Stimulated activated CD8-positive, alpha-beta memory T cell treated with anti-CD3 and anti-CD28 coated beads, Interleukin-12 subunit alpha, Interleukin-12 subunit beta, amount 100 ng/mL, for 4 hours (primary cell): ENCODE measurements at regions not wholly inside any gene's neighbourhood (a gene's known extent, or its start where the extent isn't known, plus 50 kb on each side); places are given as distances from the start of the nearest gene placed in this dataset.

Experiments used
- DNase-seq: peaks from one replicate; pipeline ENCODE4 v3.0.0-alpha.2; 2020; ENCODE audit warnings: low read depth

DNA sequence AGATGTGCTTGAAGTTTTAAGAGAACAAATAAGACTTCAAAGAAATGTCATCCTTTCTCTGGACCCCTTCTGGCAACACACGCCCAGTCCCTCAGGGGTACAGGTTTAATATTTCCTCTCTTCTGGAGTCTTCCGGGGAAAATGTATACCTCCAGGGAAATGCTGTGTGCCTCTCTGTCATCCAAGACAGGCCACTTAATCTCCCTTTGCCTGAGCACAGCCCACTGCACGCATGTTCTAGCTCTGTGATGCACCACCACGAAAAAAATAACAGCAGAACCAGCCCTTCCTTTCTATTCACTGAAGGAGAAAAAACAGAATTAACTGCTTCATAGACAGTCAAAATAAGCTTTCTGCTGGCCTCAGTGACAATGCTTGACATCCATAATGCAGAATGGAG, 140.1 kb downstream of the RBFOX3 start:
- DNase-seq = no peak

DNA sequence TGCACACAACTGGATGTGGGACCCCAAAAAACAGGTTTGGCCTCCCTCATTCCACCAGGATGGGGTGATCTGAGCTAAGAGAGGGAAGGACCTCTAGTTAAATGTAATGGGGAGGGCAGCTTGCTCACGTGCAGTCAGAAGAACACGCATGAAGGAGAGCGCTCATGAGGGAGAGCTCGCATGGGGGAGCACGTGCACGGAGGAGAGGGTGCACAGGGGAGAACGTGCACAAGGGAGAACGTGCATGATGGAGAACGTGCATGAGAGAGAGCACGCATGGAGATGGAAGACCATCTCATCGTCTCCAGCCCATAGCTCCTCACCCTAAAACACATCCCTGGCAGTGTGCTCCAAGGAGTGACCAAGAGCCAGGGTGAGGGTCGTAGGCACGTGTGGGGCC, 141.2 kb downstream of the RBFOX3 start:
- no peak for DNase-seq

- DNase-seq = no peak
Measured at GRCh38 chr17:79468183-79468944, 142.5 kb downstream of the RBFOX3 start.

- no peak for DNase-seq
Measured at GRCh38 chr17:79466562-79467350, 144.1 kb downstream of the RBFOX3 start.

DNA sequence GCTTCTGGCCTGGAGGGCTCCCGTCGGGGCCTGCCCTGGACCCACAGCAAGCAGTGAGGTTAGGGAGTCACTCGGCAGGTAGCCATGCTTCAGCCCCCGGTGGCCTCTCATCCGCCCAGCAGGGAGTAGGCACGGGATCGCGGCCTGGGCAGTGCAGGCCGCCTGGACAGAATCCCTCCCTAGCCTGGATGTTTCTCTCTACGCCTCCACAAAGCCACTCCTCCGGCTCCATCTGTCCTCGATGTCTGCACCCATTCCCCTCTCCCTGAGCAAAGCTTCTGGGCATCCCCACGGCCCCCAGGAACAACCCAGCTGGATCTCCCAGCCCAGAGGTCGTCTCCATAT, 145.2 kb downstream of the RBFOX3 start:
- DNase-seq = no peak

DNA sequence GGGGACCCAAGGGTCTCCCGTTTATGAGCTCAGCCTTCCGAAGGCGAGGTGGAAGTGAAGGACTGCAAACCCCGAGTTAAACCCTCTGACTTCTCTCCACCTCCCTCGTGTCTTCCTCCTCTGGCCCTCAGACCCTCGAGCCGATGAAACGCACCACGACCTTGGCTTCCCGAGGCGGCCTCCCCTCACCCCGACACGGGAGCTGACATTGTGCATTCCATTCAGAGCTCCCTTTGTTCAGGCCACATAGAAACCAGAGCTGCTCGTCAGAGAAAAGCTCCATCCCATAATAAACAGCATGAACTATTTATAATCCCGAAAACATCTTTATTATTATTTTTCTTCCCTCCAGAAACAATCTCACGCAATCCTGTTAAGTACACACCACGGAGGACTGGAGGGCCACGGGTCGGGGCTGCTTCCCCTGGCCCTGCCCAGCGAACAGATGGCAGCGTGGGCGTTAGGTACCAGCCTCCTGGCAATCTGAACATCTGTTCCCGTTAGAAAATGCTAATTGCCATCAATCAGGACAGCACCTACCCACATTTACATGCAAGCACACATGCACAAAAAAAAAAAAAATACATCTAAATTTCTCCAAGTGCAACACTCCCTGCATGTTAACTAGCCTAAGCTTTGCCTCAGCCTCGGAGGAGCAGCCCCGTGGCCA, 145.7 kb downstream of the RBFOX3 start:
- DNase-seq = no peak

- no peak for DNase-seq
Measured at GRCh38 chr17:79464318-79465010, 146.4 kb downstream of the RBFOX3 start.

DNA sequence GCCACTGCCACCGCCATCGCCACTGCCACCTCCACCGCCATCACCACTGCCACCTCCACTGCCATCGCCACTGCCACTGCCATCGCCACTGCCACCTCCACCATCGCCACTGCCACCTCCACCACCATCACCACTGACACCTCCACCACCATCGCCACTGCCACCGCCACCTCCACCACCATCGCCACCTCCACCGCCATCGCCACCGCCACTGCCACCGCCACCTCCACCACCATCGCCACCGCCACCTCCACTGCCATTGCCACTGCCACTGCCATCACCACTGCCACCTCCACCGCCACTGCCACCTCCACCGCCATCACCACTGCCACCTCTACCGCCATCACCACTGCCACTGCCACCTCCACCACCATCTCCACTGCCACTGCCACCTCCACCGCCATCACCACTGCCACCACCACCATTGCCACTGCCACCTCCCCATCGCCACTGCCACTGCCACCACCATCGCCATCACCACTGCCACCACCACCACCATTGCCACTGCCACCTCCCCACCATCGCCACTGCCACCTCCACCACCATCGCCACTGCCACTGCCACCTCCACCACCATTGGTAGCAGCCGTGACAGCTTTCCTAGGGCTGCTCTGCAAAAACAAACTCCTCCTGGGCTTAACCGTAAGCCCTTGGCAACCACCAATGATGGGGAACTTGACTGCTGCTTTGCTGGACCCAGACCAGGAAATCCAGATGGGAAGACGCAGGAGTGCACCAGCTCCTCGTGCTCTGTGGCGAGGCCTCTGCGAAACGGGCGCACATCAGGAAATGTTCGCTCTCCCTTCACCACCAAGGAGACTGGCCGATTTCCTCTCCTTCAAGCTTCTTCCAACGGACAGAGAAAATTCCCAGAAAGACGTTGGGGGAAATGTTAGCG, 147.2 kb downstream of the RBFOX3 start:
- no peak for DNase-seq

DNA sequence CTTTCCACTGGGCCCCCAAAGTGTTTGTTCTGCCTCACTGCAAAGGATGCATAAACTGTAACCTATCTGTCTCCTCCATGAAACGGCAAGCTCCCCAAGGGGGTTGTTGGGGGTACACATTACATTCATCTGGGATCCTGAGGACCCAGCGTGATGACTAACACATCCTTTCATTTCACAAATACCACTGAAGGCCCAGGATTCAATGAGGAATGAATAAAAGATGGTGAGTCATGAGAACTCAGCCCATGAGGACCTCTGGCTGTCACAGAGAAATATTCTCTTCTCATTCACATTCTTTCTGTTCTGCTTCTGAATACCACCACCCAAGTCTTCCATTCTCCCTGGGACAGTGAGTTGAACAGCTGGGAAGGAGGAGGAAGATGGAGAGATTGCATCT, 149.8 kb downstream of the RBFOX3 start:
- no peak for DNase-seq

DNA sequence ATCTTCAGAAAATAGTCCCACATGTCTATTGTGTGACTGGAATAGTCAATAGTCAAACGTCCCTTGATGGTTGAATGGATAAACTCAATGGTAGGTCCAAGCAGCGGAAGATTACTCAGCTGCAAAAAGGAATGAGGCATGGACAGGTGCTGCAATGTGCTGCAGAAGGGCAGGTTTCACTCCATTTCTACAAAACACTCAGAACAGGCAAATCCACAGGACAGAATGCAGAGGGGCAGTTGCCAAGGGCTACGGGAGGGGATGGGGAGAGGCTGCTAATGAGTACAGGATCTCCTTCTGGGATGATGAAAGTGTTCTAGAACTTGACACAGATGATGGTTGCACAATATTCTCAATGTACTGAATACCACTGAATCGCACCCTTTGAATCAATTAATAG, 151.0 kb downstream of the RBFOX3 start:
- DNase-seq = no peak

GRCh38 chr17:79459003-79459655, 151.7 kb downstream of the RBFOX3 start:
- no peak for DNase-seq

DNA sequence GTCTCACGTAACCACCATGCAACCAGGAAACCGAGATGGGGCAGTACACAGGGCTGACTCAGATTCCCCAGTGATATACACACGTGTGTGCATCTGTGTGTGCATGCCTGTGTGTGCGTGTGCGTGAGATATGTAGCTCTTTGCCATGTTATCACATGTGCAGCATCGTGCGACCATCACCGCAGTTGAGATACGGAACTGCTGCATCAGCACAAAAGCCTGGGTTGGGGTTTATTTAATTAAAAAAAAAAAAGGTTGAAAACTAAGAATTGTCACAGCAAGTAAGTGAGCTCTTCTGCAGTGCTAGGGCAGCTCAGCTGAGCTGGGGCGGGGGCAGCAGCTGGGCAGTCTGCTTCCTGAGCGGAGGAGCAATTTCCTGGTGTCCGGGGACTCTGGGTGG, 152.5 kb downstream of the RBFOX3 start:
- DNase-seq = no peak

DNA sequence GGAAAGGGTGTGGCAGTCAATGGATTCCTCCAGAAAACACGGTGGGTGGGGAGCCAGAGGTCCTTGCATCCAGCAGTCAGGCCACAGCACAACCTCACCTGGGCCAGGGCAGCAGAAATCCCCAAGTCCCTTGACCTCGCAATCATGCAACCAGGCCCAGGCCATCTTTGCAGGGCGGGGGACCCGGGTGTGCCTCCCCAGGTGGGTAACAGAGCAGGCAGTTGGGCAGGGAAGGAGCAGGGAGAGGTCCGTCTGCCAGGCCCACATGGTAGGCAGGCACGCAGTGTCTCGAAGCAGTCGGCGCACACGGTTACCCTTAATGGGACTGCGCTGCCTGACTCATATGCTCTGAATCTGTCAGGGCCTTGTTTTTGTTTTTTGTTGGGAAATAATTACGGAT, 153.0 kb downstream of the RBFOX3 start:
- DNase-seq = no peak

- DNase-seq = no peak
Measured at GRCh38 chr17:79457376-79457775, 153.5 kb downstream of the RBFOX3 start.

DNA sequence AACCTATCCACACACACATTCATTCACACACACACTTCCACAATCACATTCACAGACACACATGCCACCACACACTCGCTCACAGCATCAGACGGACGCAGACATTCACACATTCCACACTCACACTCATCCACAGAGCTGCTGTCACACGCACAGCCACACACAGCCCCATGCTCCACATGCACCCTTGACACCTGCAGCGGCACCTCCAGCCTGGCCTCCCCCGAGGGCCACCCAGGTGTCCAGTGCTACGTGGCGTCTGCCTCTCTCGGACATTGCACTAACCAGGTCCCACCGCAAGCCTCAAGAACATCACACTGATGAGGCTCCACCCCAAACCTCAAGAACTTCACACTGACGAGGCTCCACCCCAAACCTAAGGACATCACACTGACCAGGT, 155.2 kb downstream of the RBFOX3 start:
- no peak for DNase-seq

DNA sequence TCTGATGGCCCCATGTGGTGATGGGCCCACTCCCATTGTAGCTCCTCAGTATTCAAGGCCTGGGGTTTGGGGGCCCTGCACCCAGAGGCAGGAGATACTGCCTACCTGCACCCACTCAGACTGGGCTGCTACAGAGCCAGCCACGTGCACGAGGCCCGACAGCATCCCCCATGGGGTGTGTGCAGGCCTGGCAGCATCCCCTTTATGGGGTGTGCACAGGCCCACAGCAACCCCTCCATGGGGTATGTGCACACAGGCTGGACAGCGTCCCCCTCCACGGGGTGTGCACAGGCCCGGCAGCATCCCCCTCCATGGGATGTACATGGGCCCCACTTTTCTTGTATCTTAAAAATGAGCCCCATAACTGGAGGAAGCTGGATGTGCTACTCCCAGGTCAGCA, 156.0 kb downstream of the RBFOX3 start:
- no peak for DNase-seq

DNA sequence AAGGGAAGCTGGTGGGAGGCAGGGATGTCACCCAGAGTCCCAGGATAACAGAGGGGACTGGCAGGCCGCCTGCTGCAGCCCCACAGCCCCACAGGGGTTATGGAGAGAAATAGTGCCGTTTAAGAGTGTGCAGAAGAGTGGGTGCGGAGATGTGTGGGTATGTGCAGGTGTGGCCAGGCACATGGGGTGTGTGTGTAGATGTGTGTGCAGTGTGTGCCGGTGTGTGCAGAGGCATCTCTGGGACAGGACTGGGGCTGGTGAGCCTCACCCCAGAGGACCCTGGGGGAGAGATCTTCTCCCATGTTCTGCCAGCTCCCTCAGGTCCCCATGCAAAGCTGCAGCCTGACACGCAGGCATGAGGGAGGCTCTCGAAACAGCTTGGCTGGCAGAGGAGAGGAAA, 157.4 kb downstream of the RBFOX3 start:
- DNase-seq = no peak

DNA sequence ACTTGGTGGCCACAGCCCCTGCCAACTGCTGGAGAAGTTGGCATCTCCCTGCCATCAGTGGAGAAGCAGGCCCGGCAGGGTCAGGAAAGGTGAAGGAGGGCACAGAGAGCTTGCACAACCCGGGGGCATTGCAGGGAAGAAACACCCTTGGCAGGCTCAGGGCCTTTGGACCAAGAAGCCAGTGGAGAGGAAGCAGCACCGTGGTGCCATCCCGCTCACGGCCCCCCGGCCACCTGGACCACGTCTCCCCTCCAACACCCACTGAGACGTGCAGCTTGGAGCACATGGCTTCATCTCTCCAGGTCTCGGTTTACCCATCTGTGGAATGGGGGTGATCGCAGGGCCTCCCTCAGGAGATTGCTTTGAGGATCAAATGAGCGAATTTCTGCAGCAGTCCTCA, 158.1 kb downstream of the RBFOX3 start:
- no peak for DNase-seq

GRCh38 chr17:79451167-79451566, 159.7 kb downstream of the RBFOX3 start:
- DNase-seq = no peak

DNA sequence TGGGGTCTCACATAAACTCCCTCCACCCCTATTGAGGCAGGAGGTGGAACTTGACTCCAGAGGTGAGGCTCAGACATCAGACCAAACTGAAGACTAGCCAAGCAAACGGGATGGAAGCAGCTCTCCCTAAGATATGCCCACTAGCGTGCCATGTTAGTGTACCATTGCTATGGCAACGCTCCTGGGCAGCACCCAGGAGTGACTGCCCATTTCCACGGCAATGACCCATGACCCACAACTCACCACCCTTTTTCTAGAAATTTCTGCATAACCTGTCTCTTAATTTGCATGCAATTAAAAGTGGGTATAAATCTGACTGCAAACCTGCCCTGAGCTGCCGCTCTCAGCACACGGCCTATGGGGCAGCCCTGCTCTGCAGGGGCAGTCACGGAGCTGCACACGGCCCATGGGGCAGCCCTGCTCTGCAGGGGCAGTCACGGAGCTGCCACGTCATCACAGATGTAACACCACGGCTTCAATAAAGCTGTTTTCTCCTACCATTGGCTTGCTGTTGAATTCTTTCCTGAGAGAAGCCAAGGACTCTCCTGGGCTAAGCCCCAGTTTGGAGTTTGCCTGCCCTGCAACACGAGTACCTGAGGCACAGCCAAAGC, 164.3 kb downstream of the RBFOX3 start:
- no peak for DNase-seq

DNA sequence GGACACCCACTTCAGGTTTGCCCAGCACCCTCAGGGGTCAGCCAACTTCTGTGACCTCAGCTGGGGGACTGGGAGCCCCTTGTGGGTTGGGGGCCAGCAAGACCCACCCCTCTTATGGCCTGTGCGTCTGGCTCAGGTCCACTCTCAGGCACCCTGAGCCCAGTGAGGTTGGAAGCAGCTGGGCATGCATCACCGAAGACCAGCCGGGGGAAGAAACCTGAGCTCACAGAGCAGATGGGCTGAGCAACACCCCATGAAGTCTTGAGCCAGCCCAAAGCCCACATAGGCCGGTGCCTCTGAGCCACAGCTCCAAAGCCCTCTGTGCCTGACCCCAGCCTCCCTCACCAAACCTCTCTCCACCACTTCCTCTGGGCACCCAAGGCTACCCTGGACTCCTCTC, 166.7 kb downstream of the RBFOX3 start:
- DNase-seq = no peak
